HEK293T (cell line): ENCODE measurements at regions not wholly inside any gene's neighbourhood (a gene's known extent, or its start where the extent isn't known, plus 50 kb on each side); places are given as distances from the start of the nearest gene placed in this dataset.

Experiments
- CTCF ChIA-PET: fragments of 350-600 bp; formaldehyde crosslinking; extraction: SDS; loops from one replicate; lab custom pipeline; 2021; ENCODE audit warnings: antibody characterized with exemption, inconsistent platforms; lab: Yijun Ruan, JAX
- POLR2A ChIA-PET: fragments of 350-600 bp; formaldehyde crosslinking; extraction: SDS; loops from one replicate; lab custom pipeline; 2020; ENCODE audit warnings: antibody characterized with exemption, inconsistent platforms; lab: Yijun Ruan, JAX
- DNase-seq: peaks from one replicate; pipeline ENCODE4 v3.0.0; 2012; ENCODE audit warnings: mixed read lengths; ENCODE audit errors: extremely low spot score
- ARNT ChIP-seq: fragments of 450-650 bp; IDR thresholded peaks from 2 replicates; pipeline ENCODE4 v1.6.1; 2017; ENCODE audit warnings: mild to moderate bottlenecking
- BHLHE40 ChIP-seq: fragments of 450-650 bp; IDR thresholded peaks from 2 replicates; pipeline ENCODE4 v1.6.1; 2016; ENCODE audit warnings: mild to moderate bottlenecking, moderate library complexity, borderline replicate concordance
- CTBP1 ChIP-seq: fragments of 450-650 bp; IDR thresholded peaks from 2 replicates; pipeline ENCODE4 v1.6.1; 2016; ENCODE audit warnings: borderline replicate concordance
- ELF4 ChIP-seq: fragments of 450-650 bp; IDR thresholded peaks from 2 replicates; pipeline ENCODE4 v1.6.1; 2017; ENCODE audit warnings: antibody characterized with exemption
- FOXA1 ChIP-seq: fragments of 450-650 bp; IDR thresholded peaks from 2 replicates; pipeline ENCODE4 v1.6.1; 2016; ENCODE audit warnings: mild to moderate bottlenecking
- FOXK2 ChIP-seq: fragments of 450-650 bp; IDR thresholded peaks from 2 replicates; pipeline ENCODE4 v1.6.1; 2016; ENCODE audit warnings: mild to moderate bottlenecking
- FOXM1 ChIP-seq: fragments of 450-650 bp; IDR thresholded peaks from 2 replicates; pipeline ENCODE4 v1.6.1; 2017; ENCODE audit warnings: mild to moderate bottlenecking, borderline replicate concordance
- HDGF ChIP-seq: fragments of 450-650 bp; IDR thresholded peaks from 2 replicates; pipeline ENCODE4 v1.6.1; 2017; ENCODE audit warnings: antibody characterized with exemption, borderline replicate concordance
- L3MBTL2 ChIP-seq: fragments of 450-650 bp; conservative IDR thresholded peaks from 2 replicates; pipeline ENCODE4 v1.6.1; 2016; ENCODE audit warnings: mild to moderate bottlenecking
- LEF1 ChIP-seq: fragments of 450-650 bp; IDR thresholded peaks from 2 replicates; pipeline ENCODE4 v1.6.1; 2017; ENCODE audit warnings: mild to moderate bottlenecking, borderline replicate concordance
- NFRKB ChIP-seq: fragments of 450-650 bp; IDR thresholded peaks from 2 replicates; pipeline ENCODE4 v1.6.1; 2016; ENCODE audit warnings: mild to moderate bottlenecking, moderate library complexity
- SP1 ChIP-seq: fragments of 450-650 bp; IDR thresholded peaks from 2 replicates; pipeline ENCODE4 v1.6.1; 2017
- SUZ12 ChIP-seq: fragments of 450-650 bp; IDR thresholded peaks from 2 replicates; pipeline ENCODE4 v1.6.1; 2016; ENCODE audit warnings: mild to moderate bottlenecking
- TARDBP ChIP-seq: fragments of 450-650 bp; IDR thresholded peaks from 2 replicates; pipeline ENCODE4 v1.6.1; 2016
- ZNF384 ChIP-seq: fragments of 450-650 bp; IDR thresholded peaks from 2 replicates; pipeline ENCODE4 v1.6.1; 2016
- TF ChIP-seq, protein P1 (sequence below): fragments of 450-650 bp; IDR thresholded peaks from 2 replicates; pipeline ENCODE4 v1.6.1; 2016

GRCh38 chr5:44001236-44001635 is 388.0 kb downstream of the FGF10 start:
- ChIA-PET CTCF (no interaction called here), POLR2A (no interaction called here)
- TF ChIP-seq FOXA1 (no peak), L3MBTL2 (no peak), ARNT (no peak), FOXK2 (no peak), CTBP1 (no peak), FOXM1 (no peak), HDGF (no peak), LEF1 (no peak), SP1 (no peak), ZNF384 (no peak), SUZ12 (no peak), ELF4 (no peak), BHLHE40 (no peak), NFRKB (no peak), TARDBP (no peak)
- TF ChIP-seq, protein P1, sequence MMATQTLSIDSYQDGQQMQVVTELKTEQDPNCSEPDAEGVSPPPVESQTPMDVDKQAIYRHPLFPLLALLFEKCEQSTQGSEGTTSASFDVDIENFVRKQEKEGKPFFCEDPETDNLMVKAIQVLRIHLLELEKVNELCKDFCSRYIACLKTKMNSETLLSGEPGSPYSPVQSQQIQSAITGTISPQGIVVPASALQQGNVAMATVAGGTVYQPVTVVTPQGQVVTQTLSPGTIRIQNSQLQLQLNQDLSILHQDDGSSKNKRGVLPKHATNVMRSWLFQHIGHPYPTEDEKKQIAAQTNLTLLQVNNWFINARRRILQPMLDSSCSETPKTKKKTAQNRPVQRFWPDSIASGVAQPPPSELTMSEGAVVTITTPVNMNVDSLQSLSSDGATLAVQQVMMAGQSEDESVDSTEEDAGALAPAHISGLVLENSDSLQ = no peak
- no peak for DNase-seq

- TF ChIP-seq FOXK2 = no peak
- TF ChIP-seq L3MBTL2 = no peak
- no peak for TF ChIP-seq ZNF384
- CTCF ChIA-PET = no interaction called here
- DNase-seq = no peak
- POLR2A ChIA-PET = no interaction called here
Measured at GRCh38 chr5:43997647-43998272, 391.5 kb downstream of the FGF10 start.

DNA sequence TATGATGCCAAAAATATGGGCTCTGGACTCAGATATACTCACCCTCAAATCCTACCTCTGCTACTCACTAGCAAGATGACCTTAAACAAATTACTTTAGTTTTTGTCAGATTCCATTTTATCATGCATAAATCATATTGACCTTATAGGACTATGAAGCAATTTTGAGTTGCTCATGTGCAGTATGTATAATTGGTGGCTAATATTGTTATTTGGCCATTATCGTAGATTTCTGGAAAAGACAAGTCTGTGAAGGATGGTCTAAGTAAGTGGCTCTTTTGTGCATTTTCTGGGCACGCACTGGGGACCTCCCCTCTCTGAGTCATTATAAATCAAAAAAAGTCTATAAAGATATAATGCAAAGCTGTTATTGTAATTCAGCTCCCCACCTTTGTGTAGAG is 393.0 kb downstream of the FGF10 start:
- no peak for TF ChIP-seq LEF1
- TF ChIP-seq, protein P1 = no peak
- no peak for TF ChIP-seq L3MBTL2
- TF ChIP-seq FOXM1 = no peak
- no peak for TF ChIP-seq FOXK2
- TF ChIP-seq ELF4 = no peak
- no peak for TF ChIP-seq ZNF384
- no peak for TF ChIP-seq TARDBP
- TF ChIP-seq HDGF = no peak
- ChIA-PET POLR2A (no interaction called here), CTCF (no interaction called here)
- DNase-seq = no peak

DNA sequence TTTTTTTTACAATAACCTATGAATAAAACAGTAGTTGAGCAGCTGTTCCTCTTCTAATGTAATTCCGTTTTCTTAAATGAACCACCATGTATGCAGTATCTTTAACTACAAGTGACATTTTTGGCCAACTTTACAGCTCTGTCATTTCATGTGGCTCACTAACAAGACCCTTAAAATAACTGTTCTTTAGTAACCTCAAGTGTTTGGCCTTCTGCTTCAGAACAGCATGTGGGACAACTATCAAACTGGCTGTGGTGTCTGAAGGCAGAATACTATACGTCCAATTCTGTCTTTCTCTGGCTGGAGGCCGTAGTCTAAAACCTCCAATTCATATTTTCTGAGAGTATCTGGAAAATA is 391.4 kb downstream of the NNT start:
- TF ChIP-seq L3MBTL2 (no peak), TARDBP (no peak), ARNT (no peak)
- TF ChIP-seq, protein P1 = no peak
- ChIA-PET CTCF (no interaction called here), POLR2A (no interaction called here)
- no peak for DNase-seq

GRCh38 chr5:43993634-43994351 is 390.8 kb downstream of the NNT start:
- POLR2A ChIA-PET = no interaction called here
- CTCF ChIA-PET = no interaction called here

GRCh38 chr5:43985411-43985810 is 382.4 kb downstream of the NNT start:
- DNase-seq = no peak
- POLR2A ChIA-PET = no interaction called here
- CTCF ChIA-PET = no interaction called here
- TF ChIP-seq HDGF (no peak), LEF1 (no peak), CTBP1 (no peak), ELF4 (no peak), ZNF384 (no peak), BHLHE40 (no peak), ARNT (no peak), SP1 (no peak), TARDBP (no peak)

More at GRCh38 chr5:43993634-43994351, 390.8 kb downstream of the NNT start:
- DNase-seq = no peak
- TF ChIP-seq LEF1 (no peak), SP1 (no peak), ZNF384 (no peak), FOXA1 (no peak), SUZ12 (no peak), L3MBTL2 (no peak), CTBP1 (no peak), FOXK2 (no peak), ELF4 (no peak), TARDBP (no peak)

DNA sequence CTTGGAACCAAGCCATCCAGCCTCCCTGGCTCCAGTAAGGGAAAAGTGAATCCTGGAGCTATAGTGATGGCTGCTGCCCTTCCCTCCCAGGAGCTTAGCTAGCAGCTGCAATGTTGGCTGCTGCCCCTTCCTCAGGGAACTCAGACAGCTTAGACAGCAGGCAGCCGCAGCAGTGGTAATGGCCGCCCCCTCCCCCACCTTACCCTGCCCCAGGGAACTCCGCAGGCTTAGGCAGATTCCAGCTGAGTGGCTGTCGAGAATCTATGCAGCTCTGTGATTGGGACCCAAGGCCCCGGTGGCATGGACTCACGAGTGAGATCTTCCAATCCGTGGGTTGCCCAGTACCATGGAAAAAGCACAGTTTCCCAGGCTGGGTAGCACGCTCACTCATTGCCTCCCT is 378.6 kb downstream of the NNT start:
- TF ChIP-seq LEF1 = no peak
- TF ChIP-seq FOXA1 = no peak
- TF ChIP-seq ELF4 = no peak
- no peak for TF ChIP-seq NFRKB
- TF ChIP-seq CTBP1 = no peak
- TF ChIP-seq L3MBTL2 = no peak
- no peak for TF ChIP-seq ZNF384
- TF ChIP-seq TARDBP = no peak
- no peak for TF ChIP-seq SP1
- TF ChIP-seq HDGF = no peak
- TF ChIP-seq FOXK2 = no peak
- no peak for TF ChIP-seq ARNT
- TF ChIP-seq, protein P1 = no peak
- no peak for TF ChIP-seq SUZ12
- CTCF ChIA-PET = no interaction called here
- POLR2A ChIA-PET = no interaction called here
- no peak for DNase-seq
